VCaP (cell line): ENCODE measurements at regions not wholly inside any gene's neighbourhood (a gene's known extent, or its start where the extent isn't known, plus 50 kb on each side); places are given as distances from the start of the nearest gene placed in this dataset.
"Not testable (repeated sequence)": the region's sequence is repeated elsewhere in the genome, so short reads cannot be mapped to it uniquely, and the experiment has no call there.

Experiments
- H3K27ac ChIP-seq: fragments of 450-650 bp; 2 replicates; pipeline ENCODE4 v1.5.1; 2017
- TF ChIP-seq, protein P1 (sequence below): fragments of 450-650 bp; conservative IDR thresholded peaks from 2 replicates; pipeline ENCODE4 v1.5.1; 2017; ENCODE audit warnings: mild to moderate bottlenecking, moderate library complexity

DNA sequence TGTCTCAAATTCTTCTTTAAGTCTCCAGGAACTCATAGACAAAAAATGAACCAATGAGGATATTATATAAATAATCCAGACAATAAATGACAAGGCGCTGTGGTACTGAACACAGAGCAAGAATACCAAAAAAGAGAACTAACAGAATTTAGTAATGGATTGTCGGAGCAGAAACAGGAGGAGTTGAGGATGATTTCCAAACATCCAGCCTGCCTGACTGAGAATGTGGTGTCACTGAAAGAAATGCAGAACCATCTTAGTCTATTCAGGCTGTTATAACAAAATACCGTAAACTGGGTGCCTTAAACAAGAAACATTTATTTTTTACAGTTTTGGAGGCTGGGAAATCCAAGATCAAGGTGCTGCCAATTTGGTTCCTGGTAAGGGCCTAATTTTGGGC is 79.7 kb downstream of the RGS2 start:
- H3K27ac ChIP-seq, result no peak overlapping the region
- TF ChIP-seq, protein P1, sequence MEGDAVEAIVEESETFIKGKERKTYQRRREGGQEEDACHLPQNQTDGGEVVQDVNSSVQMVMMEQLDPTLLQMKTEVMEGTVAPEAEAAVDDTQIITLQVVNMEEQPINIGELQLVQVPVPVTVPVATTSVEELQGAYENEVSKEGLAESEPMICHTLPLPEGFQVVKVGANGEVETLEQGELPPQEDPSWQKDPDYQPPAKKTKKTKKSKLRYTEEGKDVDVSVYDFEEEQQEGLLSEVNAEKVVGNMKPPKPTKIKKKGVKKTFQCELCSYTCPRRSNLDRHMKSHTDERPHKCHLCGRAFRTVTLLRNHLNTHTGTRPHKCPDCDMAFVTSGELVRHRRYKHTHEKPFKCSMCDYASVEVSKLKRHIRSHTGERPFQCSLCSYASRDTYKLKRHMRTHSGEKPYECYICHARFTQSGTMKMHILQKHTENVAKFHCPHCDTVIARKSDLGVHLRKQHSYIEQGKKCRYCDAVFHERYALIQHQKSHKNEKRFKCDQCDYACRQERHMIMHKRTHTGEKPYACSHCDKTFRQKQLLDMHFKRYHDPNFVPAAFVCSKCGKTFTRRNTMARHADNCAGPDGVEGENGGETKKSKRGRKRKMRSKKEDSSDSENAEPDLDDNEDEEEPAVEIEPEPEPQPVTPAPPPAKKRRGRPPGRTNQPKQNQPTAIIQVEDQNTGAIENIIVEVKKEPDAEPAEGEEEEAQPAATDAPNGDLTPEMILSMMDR, result no peak

DNA sequence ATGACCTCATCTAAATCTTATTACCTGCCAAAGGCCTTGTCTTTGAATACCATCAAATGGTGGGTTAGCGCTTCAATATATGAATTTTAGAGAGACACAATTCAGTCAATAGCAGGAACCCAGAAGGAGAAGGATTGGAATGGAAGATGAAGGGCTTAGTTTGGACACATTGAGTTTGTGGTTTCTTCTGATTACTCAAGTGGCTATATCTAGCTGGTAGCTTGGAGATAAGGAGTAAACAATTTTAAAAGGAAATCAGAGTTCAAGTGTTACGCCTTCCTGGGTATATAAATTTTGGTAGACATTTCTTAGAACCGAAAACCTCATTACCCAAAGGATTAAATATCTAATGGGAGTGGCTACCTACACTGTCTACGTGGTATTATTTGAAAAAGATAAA is 80.2 kb downstream of the RGS2 start:
- TF ChIP-seq, protein P1, result no peak
- no peak overlapping the region for H3K27ac ChIP-seq

DNA sequence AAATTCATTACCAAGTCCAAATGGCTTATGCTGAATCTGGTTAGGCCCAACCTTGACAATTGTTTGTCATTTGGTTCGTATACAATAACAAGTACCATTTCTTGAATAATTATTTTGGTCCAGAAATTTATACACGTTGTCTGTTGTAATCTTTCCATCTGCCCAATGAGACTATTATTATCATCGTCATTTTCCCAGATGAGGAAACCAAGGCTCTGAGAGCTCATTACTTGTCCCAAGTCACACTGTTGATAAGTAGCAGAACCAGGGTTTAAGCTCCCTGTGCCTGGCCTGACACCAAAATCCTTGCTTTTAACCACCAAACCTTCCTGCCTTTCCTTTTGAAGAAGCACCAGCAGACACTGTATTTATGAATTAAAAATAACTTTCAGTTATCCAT is 81.3 kb downstream of the RGS2 start:
- no peak overlapping the region for H3K27ac ChIP-seq
- TF ChIP-seq, protein P1, result no peak

DNA sequence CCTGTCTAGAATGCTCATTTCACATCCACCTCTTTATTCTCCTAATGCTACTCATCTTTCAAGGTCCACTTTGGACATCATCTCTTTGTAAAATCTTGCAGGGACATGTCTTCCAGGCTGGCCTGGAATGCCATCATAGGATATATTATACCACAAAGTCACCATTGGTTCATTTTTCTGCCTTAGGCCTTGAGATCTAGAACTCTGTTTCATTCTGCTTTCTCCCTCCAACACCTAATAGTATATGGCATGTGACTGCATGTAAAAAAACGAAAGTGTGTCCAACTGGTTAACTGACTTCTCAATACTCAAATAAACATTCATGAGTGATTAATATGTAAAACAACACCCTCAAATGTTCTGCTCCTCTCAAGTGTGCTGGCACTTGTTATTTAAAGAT is 84.1 kb downstream of the RGS2 start:
- no peak overlapping the region for H3K27ac ChIP-seq
- TF ChIP-seq, protein P1, result no peak

DNA sequence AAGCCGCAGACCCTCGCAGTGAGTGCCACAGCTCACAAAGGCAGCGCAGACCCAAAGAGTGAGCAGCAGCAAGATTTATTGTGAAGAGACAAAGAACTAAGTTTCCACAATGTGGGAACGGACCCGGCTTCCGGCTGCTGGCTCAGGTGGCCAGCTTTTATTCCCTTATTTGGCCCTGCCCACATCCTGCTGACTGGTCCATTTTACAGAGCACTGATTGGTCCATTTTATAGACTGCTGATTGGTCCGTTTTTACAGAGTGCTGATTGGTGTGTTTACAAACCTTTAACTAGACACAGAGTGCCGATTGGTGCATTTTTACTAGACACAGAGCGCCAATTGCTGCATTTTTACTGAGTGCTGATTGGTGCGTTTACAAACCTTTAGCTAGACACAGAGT is 86.6 kb downstream of the RGS2 start:
- not testable (repeated sequence) for H3K27ac ChIP-seq

DNA sequence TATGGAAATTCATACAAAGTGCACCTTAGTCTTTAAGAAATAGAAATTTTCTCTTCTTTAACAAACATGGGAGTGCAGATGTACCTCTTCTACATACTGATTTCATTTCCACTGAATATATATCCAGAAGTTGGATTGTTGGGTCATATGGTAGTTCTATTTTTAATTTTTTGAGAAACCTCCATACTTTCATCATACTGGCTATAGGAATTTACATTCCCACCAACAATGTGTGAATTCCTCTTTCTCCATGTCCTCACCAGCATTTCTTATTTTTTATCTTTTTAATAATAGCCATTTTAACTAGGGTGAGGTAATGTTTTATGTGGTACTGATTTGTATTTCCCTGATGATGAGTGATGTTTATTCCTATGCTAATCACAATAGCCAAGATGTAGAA is 87.5 kb downstream of the RGS2 start:
- TF ChIP-seq, protein P1, result no peak
- H3K27ac ChIP-seq, result no peak overlapping the region

DNA sequence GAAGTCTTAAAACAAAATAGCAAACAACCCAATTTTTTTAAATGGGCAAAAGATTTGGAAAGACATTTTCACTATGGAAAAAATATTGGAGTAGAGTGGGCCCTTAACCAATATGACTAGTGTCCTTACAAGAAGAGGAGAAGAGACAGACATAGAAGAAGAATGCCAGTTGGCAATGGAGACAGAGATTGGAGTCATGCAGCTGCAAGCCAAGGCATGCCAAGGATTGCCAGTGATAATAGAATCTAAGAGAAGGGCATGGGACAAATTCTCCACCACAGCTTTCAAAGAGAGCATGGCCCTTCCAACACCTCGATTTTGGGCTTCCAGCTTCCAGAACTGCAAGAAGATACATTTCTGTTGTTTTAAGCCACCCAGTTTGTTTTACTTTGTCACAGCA is 92.7 kb downstream of the RGS2 start:
- TF ChIP-seq, protein P1, result no peak
- no peak overlapping the region for H3K27ac ChIP-seq

DNA sequence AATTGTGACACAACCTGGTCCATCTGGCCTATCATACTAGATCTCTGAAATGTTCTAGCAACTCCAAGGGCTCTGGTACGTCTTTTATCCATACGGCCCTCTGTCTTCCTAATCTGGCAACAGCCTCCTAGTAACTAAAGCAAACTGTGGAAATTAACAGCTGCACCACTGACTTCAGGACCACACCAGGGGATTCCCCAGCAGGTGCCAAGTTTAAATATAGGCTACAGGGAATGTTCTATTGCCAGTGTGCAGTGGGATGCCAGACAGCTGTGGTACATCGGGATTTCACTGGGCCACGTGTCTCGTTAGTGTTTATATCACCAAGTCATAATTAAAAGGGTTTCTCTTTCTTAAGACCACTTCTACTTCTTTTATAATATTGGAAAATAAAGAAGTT is 94.3 kb downstream of the RGS2 start:
- TF ChIP-seq, protein P1, result no peak
- H3K27ac ChIP-seq, result no peak overlapping the region
